Muscle of arm (tissue), 1 donor: ENCODE measurements at regions not wholly inside any gene's neighbourhood (a gene's known extent, or its start where the extent isn't known, plus 50 kb on each side); places are given as distances from the start of the nearest gene placed in this dataset.
"Not testable (repeated sequence)": the region's sequence is repeated elsewhere in the genome, so short reads cannot be mapped to it uniquely, and the experiment has no call there.

ENCODE experiments used
- DNase-seq: peaks from one replicate; pipeline ENCODE4 v3.0.0-alpha.2; 2013

GRCh38 chr1:65020774-65021173 lies 54.4 kb upstream of the JAK1 start:
- no peak for DNase-seq

GRCh38 chr1:65021795-65022194 lies 55.4 kb upstream of the JAK1 start:
- no peak for DNase-seq

- no peak for DNase-seq
These were observed 55.9 kb upstream of the JAK1 start for GRCh38 chr1:65022216-65022615.

GRCh38 chr1:65025794-65026193 lies 59.4 kb upstream of the JAK1 start:
- DNase-seq = no peak

GRCh38 chr1:65026235-65026634 lies 59.9 kb upstream of the JAK1 start:
- DNase-seq = no peak

- peak; percentile 21 for DNase-seq
These were observed 61.5 kb upstream of the JAK1 start for GRCh38 chr1:65027666-65028358.

GRCh38 chr1:65029434-65029833 lies 63.1 kb upstream of the JAK1 start:
- DNase-seq = not testable (repeated sequence)

- not testable (repeated sequence) for DNase-seq
These were observed 68.5 kb upstream of the JAK1 start for GRCh38 chr1:65034879-65035278.

GRCh38 chr1:65036570-65037051 lies 70.3 kb upstream of the JAK1 start:
- no peak for DNase-seq

- DNase-seq = no peak
These were observed 72.7 kb upstream of the JAK1 start for GRCh38 chr1:65039066-65039465.

GRCh38 chr1:65039508-65039907 lies 73.2 kb upstream of the JAK1 start:
- DNase-seq = no peak

- DNase-seq = no peak
These were observed 76.1 kb upstream of the JAK1 start for GRCh38 chr1:65042467-65042866.

GRCh38 chr1:65044411-65044810 lies 78.1 kb upstream of the JAK1 start:
- no peak for DNase-seq

- no peak for DNase-seq
These were observed 78.9 kb upstream of the JAK1 start for GRCh38 chr1:65045022-65045817.

GRCh38 chr1:65048335-65048734 lies 82.0 kb upstream of the JAK1 start:
- peak; percentile 49 for DNase-seq

- DNase-seq = no peak
These were observed 83.8 kb upstream of the JAK1 start for GRCh38 chr1:65049941-65050713.

- DNase-seq = no peak
These were observed 84.4 kb upstream of the JAK1 start for GRCh38 chr1:65050735-65051134.

- no peak for DNase-seq
These were observed 88.1 kb upstream of the JAK1 start for GRCh38 chr1:65054481-65054880.

GRCh38 chr1:65055747-65056146 lies 89.4 kb upstream of the JAK1 start:
- no peak for DNase-seq

- no peak for DNase-seq
These were observed 89.9 kb upstream of the JAK1 start for GRCh38 chr1:65056234-65056633.

- DNase-seq = no peak
These were observed 90.5 kb upstream of the JAK1 start for GRCh38 chr1:65056866-65057265.

- peak; percentile 58 for DNase-seq
These were observed 88.0 kb upstream of the AK4 start for GRCh38 chr1:65059930-65060538.
